Smooth muscle cell (in vitro differentiated cells): ENCODE measurements at regions not wholly inside any gene's neighbourhood (a gene's known extent, or its start where the extent isn't known, plus 50 kb on each side); places are given as distances from the start of the nearest gene placed in this dataset.

ENCODE experiments used
- DNase-seq: peaks from one replicate; lab custom pipeline; 2025; ENCODE audit not compliant: unreplicated experiment; lab: John Stamatoyannopoulos, UW
- H2AFZ ChIP-seq: fragments of 200-600 bp; sonication (generic); 2 replicates; pipeline ENCODE4 v1.6.0; 2016; ENCODE audit warnings: antibody characterized with exemption, low read depth, mild to moderate bottlenecking
- H3F3A ChIP-seq: fragments of 200-600 bp; sonication (generic); 2 replicates; pipeline ENCODE4 v1.6.0; 2017; ENCODE audit warnings: antibody characterized with exemption, low read depth
- H3K27ac ChIP-seq: fragments of 200-600 bp; sonication (generic); 2 replicates; pipeline ENCODE4 v1.5.1; 2016; ENCODE audit warnings: low read depth, mild to moderate bottlenecking
- H3K27me3 ChIP-seq: fragments of 200-600 bp; sonication (generic); 2 replicates; pipeline ENCODE4 v1.6.1; 2016; ENCODE audit warnings: low read depth, mild to moderate bottlenecking
- H3K36me3 ChIP-seq: fragments of 200-600 bp; sonication (generic); 2 replicates; pipeline ENCODE4 v1.5.1; 2016; ENCODE audit warnings: low read depth
- H3K4me1 ChIP-seq: fragments of 200-600 bp; sonication (generic); 2 replicates; pipeline ENCODE4 v1.5.1; 2016; ENCODE audit warnings: low read depth
- H3K4me2 ChIP-seq: fragments of 200-600 bp; sonication (generic); 2 replicates; pipeline ENCODE4 v1.6.0; 2016; ENCODE audit warnings: mild to moderate bottlenecking
- H3K4me3 ChIP-seq: fragments of 200-600 bp; sonication (generic); 2 replicates; pipeline ENCODE4 v1.5.1; 2016; ENCODE audit warnings: mild to moderate bottlenecking
- H3K79me2 ChIP-seq: fragments of 200-600 bp; sonication (generic); 2 replicates; pipeline ENCODE4 v1.6.0; 2016; ENCODE audit warnings: low read depth, mild to moderate bottlenecking
- H3K9ac ChIP-seq: fragments of 200-600 bp; sonication (generic); 2 replicates; pipeline ENCODE4 v1.6.0; 2016; ENCODE audit warnings: low read depth
- H3K9me3 ChIP-seq: fragments of 200-600 bp; sonication (generic); replicated peaks from 2 replicates; pipeline ENCODE4 v1.5.1; 2016; ENCODE audit warnings: low read depth
- H4K20me1 ChIP-seq: fragments of 200-600 bp; sonication (generic); 2 replicates; pipeline ENCODE4 v1.6.0; 2016; ENCODE audit warnings: low read depth
- CTCF ChIP-seq: fragments of 200-600 bp; sonication (generic); IDR thresholded peaks from 2 replicates; pipeline ENCODE4 v1.5.1; 2017; ENCODE audit warnings: borderline replicate concordance, mild to moderate bottlenecking, antibody characterized with exemption; ENCODE audit not compliant: insufficient read depth, poor library complexity, severe bottlenecking
- WGBS: methylation state at CpG from one replicate; pipeline ENCODE4 v1.1.7; 2016; ENCODE audit warnings: low lambda C conversion rate; 5-methylcytosine and 5-hydroxymethylcytosine counted together

DNA sequence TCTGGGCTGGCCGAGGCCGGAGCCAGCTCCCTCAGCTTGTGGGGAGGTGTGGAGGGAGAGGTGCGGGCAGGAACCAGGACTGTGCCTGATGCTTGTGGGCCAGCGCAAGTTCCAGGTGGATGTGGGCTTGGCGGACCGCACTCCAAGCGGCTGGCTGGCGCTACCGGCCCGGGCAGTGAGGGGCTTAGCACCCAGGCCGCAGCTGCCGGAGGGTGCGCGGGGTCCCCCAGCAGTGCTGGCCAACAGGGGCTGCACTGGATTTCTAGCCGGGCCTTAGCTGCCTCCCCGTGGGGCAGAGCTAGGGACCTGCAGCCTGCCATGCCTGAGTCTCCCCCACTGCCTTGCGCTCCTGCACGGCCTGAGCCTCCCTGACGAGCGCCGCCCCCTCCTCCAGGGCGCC is 242.8 kb downstream of the CCSER2 start:
- H3F3A ChIP-seq = no peaks in the 10 kb centered on the region
- H2AFZ ChIP-seq = no peak overlapping the region
- no peaks in the 10 kb centered on the region for H3K27me3 ChIP-seq
- H3K79me2 ChIP-seq = no peaks in the 10 kb centered on the region
- no peak overlapping the region for H3K4me3 ChIP-seq
- no peaks in the 10 kb centered on the region for H4K20me1 ChIP-seq
- no peak overlapping the region for H3K9ac ChIP-seq
- WGBS = 97% methylated on average over 22 of the region's 22 CpGs
- H3K27ac ChIP-seq = no peak overlapping the region
- peaks cover 8% of the 10 kb centered on the region for H3K4me1 ChIP-seq
- H3K9me3 ChIP-seq = no peaks in the 10 kb centered on the region
- TF ChIP-seq CTCF = no peak
- H3K4me2 ChIP-seq = no peak overlapping the region
- no peaks in the 10 kb centered on the region for H3K36me3 ChIP-seq
- DNase-seq = no peak

GRCh38 chr10:84574102-84574501 is 245.7 kb downstream of the CCSER2 start:
- Histone ChIP-seq H3K27me3 (no peaks in the 10 kb centered on the region), H4K20me1 (no peaks in the 10 kb centered on the region), H3F3A (no peaks in the 10 kb centered on the region), H3K9me3 (no peaks in the 10 kb centered on the region), H3K36me3 (no peaks in the 10 kb centered on the region), H3K4me3 (no peak overlapping the region), H3K27ac (no peak overlapping the region), H3K79me2 (no peaks in the 10 kb centered on the region), H3K4me1 (no peaks in the 10 kb centered on the region), H3K9ac (no peak overlapping the region), H2AFZ (no peak overlapping the region), H3K4me2 (no peak overlapping the region)
- no peak for DNase-seq
- no peak for TF ChIP-seq CTCF
- 76% methylated on average over 1 of the region's 1 CpG for WGBS

GRCh38 chr10:84581976-84582375 is 253.6 kb downstream of the CCSER2 start:
- Histone ChIP-seq H3F3A (no peaks in the 10 kb centered on the region), H4K20me1 (no peaks in the 10 kb centered on the region), H3K36me3 (no peaks in the 10 kb centered on the region), H3K9ac (no peak overlapping the region), H3K4me1 (no peaks in the 10 kb centered on the region), H3K27ac (no peak overlapping the region), H3K79me2 (no peaks in the 10 kb centered on the region), H3K9me3 (no peaks in the 10 kb centered on the region), H3K27me3 (no peaks in the 10 kb centered on the region), H3K4me2 (no peak overlapping the region), H3K4me3 (no peak overlapping the region), H2AFZ (no peak overlapping the region)
- no peak for DNase-seq
- WGBS = 83% methylated on average over 6 of the region's 6 CpGs
- TF ChIP-seq CTCF = no peak

- H3K27me3 ChIP-seq = no peaks in the 10 kb centered on the region
- no peak overlapping the region for H3K27ac ChIP-seq
- no peaks in the 10 kb centered on the region for H3K79me2 ChIP-seq
- no peak overlapping the region for H3K4me3 ChIP-seq
- no peak for TF ChIP-seq CTCF
- no peak for DNase-seq
- H3K9me3 ChIP-seq = no peaks in the 10 kb centered on the region
- H3K4me1 ChIP-seq = no peaks in the 10 kb centered on the region
- no peaks in the 10 kb centered on the region for H3F3A ChIP-seq
- no peaks in the 10 kb centered on the region for H4K20me1 ChIP-seq
- H2AFZ ChIP-seq = no peak overlapping the region
- H3K9ac ChIP-seq = no peak overlapping the region
- no peak overlapping the region for H3K4me2 ChIP-seq
- no peaks in the 10 kb centered on the region for H3K36me3 ChIP-seq
- WGBS = 37% methylated on average over 5 of the region's 5 CpGs
Observed at GRCh38 chr10:84583501-84583900, 255.1 kb downstream of the CCSER2 start.
